AG10803 (cell line): ENCODE measurements at regions not wholly inside any gene's neighbourhood (a gene's known extent, or its start where the extent isn't known, plus 50 kb on each side); places are given as distances from the start of the nearest gene placed in this dataset.

Source experiments
- DNase-seq: peaks from one replicate; pipeline ENCODE4 v3.0.0; 2010; ENCODE audit warnings: low read depth
- H3K4me3 ChIP-seq: 2 replicates; pipeline ENCODE4 v1.5.1; 2011; ENCODE audit warnings: mild to moderate bottlenecking, low read length, control low read depth
- TF ChIP-seq, protein P1 (sequence below): conservative IDR thresholded peaks from 2 replicates; pipeline ENCODE4 v1.5.1; 2011; ENCODE audit warnings: mild to moderate bottlenecking, low read length, control low read depth, inconsistent platforms

DNA sequence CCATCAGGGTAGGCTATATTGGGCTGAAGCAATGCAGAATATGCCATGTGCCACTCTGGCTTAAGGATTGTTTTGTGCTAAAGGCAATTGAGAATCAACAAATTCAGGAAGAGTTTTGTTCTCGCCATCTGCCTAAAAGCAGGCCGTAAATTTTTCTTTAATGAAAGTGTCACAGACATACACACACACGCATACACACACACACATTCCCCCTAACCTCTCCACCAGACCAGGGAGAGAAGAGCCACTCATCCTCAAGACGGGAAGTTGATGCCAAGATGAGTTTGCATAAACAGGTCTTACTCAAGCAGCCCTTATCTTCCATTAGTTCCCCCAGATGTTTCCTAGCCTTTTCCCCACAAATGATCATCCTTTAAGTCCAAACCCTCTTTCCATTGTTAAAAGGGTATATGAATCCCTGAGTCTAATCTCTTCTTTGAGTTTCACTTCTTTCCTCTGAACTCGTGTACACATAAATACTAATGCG lies 59.6 kb upstream of the TRIM24 start:
- H3K4me3 ChIP-seq: no peak overlapping the region
- TF ChIP-seq, protein P1, sequence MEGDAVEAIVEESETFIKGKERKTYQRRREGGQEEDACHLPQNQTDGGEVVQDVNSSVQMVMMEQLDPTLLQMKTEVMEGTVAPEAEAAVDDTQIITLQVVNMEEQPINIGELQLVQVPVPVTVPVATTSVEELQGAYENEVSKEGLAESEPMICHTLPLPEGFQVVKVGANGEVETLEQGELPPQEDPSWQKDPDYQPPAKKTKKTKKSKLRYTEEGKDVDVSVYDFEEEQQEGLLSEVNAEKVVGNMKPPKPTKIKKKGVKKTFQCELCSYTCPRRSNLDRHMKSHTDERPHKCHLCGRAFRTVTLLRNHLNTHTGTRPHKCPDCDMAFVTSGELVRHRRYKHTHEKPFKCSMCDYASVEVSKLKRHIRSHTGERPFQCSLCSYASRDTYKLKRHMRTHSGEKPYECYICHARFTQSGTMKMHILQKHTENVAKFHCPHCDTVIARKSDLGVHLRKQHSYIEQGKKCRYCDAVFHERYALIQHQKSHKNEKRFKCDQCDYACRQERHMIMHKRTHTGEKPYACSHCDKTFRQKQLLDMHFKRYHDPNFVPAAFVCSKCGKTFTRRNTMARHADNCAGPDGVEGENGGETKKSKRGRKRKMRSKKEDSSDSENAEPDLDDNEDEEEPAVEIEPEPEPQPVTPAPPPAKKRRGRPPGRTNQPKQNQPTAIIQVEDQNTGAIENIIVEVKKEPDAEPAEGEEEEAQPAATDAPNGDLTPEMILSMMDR: no peak
- DNase-seq: no peak

DNA sequence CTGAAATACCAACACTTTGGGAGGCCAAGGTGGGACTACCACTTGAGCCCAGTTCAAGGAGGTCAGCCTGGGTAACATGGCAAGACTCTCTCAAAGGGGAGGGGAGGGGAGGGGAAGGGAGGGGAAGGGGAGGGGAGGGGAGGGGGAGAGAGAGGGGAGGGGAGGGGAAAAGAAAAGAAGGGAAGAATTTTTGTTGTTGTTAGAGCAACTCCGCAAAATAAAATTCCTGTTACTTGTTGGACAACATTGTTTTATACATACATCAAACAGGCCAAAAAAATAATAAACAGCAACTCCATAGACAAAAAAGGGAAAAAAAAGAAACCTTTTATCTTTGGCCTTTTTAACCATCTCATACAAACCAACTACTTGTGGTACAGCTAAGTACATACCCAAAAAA lies 57.3 kb upstream of the TRIM24 start:
- TF ChIP-seq, protein P1: no peak
- H3K4me3 ChIP-seq: no peak overlapping the region
- no peak for DNase-seq

DNA sequence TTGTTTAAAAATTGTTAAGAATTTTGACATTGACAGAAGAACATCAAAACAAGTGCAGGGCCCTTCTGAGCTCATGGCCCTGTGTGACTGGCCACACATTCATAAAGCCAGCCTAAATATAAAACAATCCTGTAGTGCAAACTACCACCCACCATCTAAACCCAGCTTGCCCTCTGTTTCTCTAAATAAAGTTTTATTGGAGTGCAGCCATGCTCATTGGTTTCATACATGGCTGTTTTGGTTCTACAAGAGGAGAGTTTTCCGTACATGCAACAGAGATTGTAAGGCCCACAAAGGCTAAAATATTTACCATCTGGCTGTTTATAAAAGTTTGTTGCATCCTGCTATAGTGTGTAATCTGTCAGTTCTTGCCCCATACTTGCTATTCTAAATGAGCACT lies 54.6 kb upstream of the TRIM24 start:
- TF ChIP-seq, protein P1: no peak
- no peak for DNase-seq
- H3K4me3 ChIP-seq: no peak overlapping the region

DNA sequence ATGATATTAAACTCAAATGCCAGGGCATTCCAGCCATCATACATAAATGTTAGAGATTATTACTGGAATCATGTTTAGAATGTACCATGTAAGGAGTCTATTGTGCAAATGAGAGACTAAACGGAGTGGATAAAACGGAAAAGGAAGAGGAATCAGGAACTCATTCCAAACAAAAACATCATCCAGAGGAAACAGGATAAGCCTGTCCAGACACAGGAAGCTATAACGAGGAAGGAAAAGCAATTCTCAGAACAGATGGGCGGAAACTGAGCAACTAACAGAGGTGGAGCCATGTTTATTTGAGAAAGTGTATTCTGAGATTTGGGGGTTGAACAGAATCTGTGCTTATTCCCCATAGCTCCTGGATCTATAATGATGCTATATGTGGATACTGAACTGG lies 52.3 kb upstream of the TRIM24 start:
- no peak for DNase-seq
- no peak overlapping the region for H3K4me3 ChIP-seq
- TF ChIP-seq, protein P1: no peak
